ENCODE measurements at regions not wholly inside any gene's neighbourhood (a gene's known extent, or its start where the extent isn't known, plus 50 kb on each side); places are given as distances from the start of the nearest gene placed in this dataset.
"Not testable (repeated sequence)": the region's sequence is repeated elsewhere in the genome, so short reads cannot be mapped to it uniquely, and the experiment has no call there.

- no peak for DNase-seq
These were observed 179.3 kb downstream of the UTP18 start for GRCh38 chr17:51439395-51440229.

- DNase-seq, result no peak
These were observed 181.1 kb downstream of the UTP18 start for GRCh38 chr17:51441431-51441830.

- DNase-seq, result no peak
These were observed 181.9 kb downstream of the UTP18 start for GRCh38 chr17:51442088-51442865.

- no peak for DNase-seq
These were observed 183.3 kb downstream of the UTP18 start for GRCh38 chr17:51443646-51444045.

GRCh38 chr17:51445946-51446345 lies 185.6 kb downstream of the UTP18 start:
- DNase-seq, result no peak

- DNase-seq, result no peak
These were observed 194.2 kb downstream of the UTP18 start for GRCh38 chr17:51454456-51454978.

- DNase-seq, result no peak
These were observed 194.9 kb downstream of the UTP18 start for GRCh38 chr17:51455211-51455610.

- DNase-seq, result no peak
These were observed 195.6 kb downstream of the UTP18 start for GRCh38 chr17:51455931-51456330.

GRCh38 chr17:51456942-51457341 lies 196.6 kb downstream of the UTP18 start:
- DNase-seq, result no peak

GRCh38 chr17:51461578-51462004 lies 201.2 kb downstream of the UTP18 start:
- peak; percentile 21 for DNase-seq

- DNase-seq, result no peak
These were observed 203.0 kb downstream of the UTP18 start for GRCh38 chr17:51463353-51463752.

GRCh38 chr17:51467336-51467735 lies 207.0 kb downstream of the UTP18 start:
- DNase-seq, result no peak

- DNase-seq, result no peak
These were observed 212.4 kb downstream of the UTP18 start for GRCh38 chr17:51472670-51473205.

- no peak for DNase-seq
These were observed 214.4 kb downstream of the UTP18 start for GRCh38 chr17:51474764-51475163.

GRCh38 chr17:51475730-51476129 lies 215.4 kb downstream of the UTP18 start:
- DNase-seq, result no peak

- DNase-seq, result no peak
These were observed 219.0 kb downstream of the UTP18 start for GRCh38 chr17:51479303-51479702.

GRCh38 chr17:51481370-51481769 lies 221.0 kb downstream of the UTP18 start:
- no peak for DNase-seq

GRCh38 chr17:51482248-51482647 lies 221.9 kb downstream of the UTP18 start:
- DNase-seq, result not testable (repeated sequence)

- DNase-seq, result no peak
These were observed 225.7 kb downstream of the UTP18 start for GRCh38 chr17:51486091-51486490.

- no peak for DNase-seq
These were observed 226.7 kb downstream of the UTP18 start for GRCh38 chr17:51486885-51487520.

- no peak for DNase-seq
These were observed 227.6 kb downstream of the UTP18 start for GRCh38 chr17:51487947-51488346.

GRCh38 chr17:51491416-51491815 lies 231.1 kb downstream of the UTP18 start:
- no peak for DNase-seq
